Mucosa of descending colon (tissue), 3 donors: ENCODE measurements at regions not wholly inside any gene's neighbourhood (a gene's known extent, or its start where the extent isn't known, plus 50 kb on each side); places are given as distances from the start of the nearest gene placed in this dataset.

ENCODE experiments used
- ATAC-seq: fragments of 200-7000 bp; cut with Tn5 transposase; one replicate; pipeline ENCODE4 v1.9.1; 2020; ENCODE audit warnings: mild to moderate bottlenecking, moderate library complexity
- DNase-seq, 3 donors: peaks; one replicate each; pipeline ENCODE4 v3.0.0-alpha.2; 2020
- H3K36me3 ChIP-seq: fragments of 200-600 bp; one replicate; pipeline ENCODE4 v1.8.0; 2021; ENCODE audit warnings: low read depth, mild to moderate bottlenecking
- H3K4me1 ChIP-seq: fragments of 200-600 bp; one replicate; pipeline ENCODE4 v1.8.0; 2021; ENCODE audit warnings: low read depth, mild to moderate bottlenecking
- H3K4me3 ChIP-seq: fragments of 200-600 bp; one replicate; pipeline ENCODE4 v1.8.0; 2021; ENCODE audit warnings: mild to moderate bottlenecking
- H3K9me3 ChIP-seq: fragments of 200-600 bp; one replicate; pipeline ENCODE4 v1.8.0; 2021; ENCODE audit warnings: mild to moderate bottlenecking
- intact Hi-C, 2 donors: fragments of 100-400 bp; cut with DNase I in 1 of 2; cut with micrococcal nuclease in 1 of 2; formaldehyde crosslinking; loops; one replicate each; pipeline versions ENCODE4 v1.11.0 to v1.11.1; 2022; cut with DNase I, micrococcal nuclease
- TF ChIP-seq, protein P1 (sequence below): fragments of 200-600 bp; IDR thresholded peaks from one replicate; pipeline ENCODE4 v1.8.0; 2022; ENCODE audit warnings: antibody characterized with exemption, mild to moderate bottlenecking
- donor health status: DM: no; HTN: no; CAD: no; lungs with moderate emphysema.
- donor health status: DM: no; HTN: no; CAD: no.
- donor health status: DM: no; HTN: yes; CAD: no.

DNA sequence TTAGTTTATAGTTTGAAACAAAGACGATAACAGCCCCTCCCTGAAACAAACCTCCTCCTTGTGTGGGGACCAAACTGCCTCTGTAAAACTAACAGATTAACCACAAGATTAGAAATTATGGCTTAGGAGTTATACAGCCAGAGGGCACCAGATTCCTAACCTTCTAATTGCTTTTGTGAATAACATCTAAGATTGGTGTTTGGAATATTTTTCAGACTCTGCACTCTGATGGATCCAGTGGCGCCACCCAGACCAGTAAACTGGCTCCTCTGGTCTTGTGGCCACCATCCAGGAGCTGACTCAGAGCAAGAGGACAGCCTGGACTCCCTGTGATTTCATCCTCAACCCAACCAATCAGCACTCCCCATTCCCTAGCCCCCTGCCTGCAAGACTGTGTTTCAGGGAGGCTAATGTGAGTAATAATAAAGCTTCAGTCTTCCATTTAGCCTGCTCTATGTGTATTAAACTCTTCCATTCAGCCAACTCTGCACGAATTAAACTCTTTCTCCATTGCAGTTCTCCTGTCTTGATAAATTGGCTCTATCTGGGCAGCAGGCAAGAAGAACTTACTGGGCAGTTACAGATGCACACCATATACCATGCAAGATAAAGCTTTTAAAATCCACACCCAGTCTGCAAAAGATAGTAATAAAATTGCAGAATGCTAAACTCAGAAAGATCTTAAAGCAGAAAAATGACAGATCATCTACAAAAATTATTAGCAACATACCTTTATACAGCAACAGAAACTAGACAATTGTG, 58.5 kb upstream of the SLC22A16 start:
- TF ChIP-seq, protein P1, sequence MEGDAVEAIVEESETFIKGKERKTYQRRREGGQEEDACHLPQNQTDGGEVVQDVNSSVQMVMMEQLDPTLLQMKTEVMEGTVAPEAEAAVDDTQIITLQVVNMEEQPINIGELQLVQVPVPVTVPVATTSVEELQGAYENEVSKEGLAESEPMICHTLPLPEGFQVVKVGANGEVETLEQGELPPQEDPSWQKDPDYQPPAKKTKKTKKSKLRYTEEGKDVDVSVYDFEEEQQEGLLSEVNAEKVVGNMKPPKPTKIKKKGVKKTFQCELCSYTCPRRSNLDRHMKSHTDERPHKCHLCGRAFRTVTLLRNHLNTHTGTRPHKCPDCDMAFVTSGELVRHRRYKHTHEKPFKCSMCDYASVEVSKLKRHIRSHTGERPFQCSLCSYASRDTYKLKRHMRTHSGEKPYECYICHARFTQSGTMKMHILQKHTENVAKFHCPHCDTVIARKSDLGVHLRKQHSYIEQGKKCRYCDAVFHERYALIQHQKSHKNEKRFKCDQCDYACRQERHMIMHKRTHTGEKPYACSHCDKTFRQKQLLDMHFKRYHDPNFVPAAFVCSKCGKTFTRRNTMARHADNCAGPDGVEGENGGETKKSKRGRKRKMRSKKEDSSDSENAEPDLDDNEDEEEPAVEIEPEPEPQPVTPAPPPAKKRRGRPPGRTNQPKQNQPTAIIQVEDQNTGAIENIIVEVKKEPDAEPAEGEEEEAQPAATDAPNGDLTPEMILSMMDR = no peak
- ATAC-seq = peak; percentile 46

DNA sequence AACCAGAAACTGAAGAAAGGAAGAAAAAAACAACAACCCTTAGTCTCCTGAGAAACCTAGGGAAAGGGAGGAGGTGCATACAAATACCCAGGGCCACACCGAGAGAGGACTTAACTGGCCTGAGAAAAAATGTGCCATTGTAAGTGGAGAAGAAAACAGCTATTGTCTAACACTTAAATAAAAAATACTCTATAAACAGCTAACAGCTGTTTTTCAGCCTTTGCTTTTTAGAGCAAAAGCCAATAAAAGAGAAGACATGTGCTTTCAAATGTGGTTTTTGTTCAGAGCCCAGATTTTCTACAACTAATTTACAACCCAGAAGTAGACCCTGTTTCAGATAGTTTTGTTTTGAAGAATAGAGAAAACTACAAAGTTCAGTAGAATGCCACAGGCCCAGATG, 56.0 kb upstream of the SLC22A16 start:
- intact Hi-C loops = no loop called here
- Histone ChIP-seq H3K4me1 (peaks cover 7% of the 10 kb centered on the region), H3K4me3 (no peak overlapping the region), H3K36me3 (no peaks in the 10 kb centered on the region), H3K9me3 (peaks cover 3% of the 10 kb centered on the region)
- DNase-seq = no peak
- TF ChIP-seq, protein P1 = no peak
- ATAC-seq = no peak

More for the DNA sequence above, 58.5 kb upstream of the SLC22A16 start:
- no peaks in the 10 kb centered on the region for H3K4me1 ChIP-seq
- intact Hi-C loops = no loop called here
- H3K36me3 ChIP-seq = no peaks in the 10 kb centered on the region
- H3K4me3 ChIP-seq = no peak overlapping the region
- DNase-seq = peak in 1 of 3 donors; percentile 12
- H3K9me3 ChIP-seq = peaks cover 3% of the 10 kb centered on the region

DNA sequence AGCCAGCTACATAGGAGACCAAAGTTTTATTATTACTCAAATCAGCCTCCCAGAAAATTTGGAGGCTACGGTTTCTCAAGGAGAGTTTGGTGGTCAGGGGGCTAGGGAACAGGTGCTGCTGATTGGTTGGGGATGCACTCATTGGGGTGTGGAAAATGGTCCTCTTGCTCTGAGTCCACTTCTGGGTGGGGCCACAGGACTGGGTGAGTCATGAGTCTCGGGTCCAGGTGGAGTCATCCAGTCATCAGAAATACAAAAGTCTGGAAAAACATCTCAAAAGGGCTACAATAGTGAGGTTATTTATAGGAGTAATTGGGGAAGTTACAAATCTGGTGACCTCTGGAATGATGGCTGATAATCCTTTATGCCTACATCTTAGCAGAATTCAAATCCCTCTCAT, 54.3 kb upstream of the SLC22A16 start:
- H3K36me3 ChIP-seq = no peaks in the 10 kb centered on the region
- peaks cover 3% of the 10 kb centered on the region for H3K9me3 ChIP-seq
- TF ChIP-seq, protein P1 = no peak
- DNase-seq = no peak
- H3K4me3 ChIP-seq = no peak overlapping the region
- no peak for ATAC-seq
- intact Hi-C loops = no loop called here
- H3K4me1 ChIP-seq = peaks cover 7% of the 10 kb centered on the region

DNA sequence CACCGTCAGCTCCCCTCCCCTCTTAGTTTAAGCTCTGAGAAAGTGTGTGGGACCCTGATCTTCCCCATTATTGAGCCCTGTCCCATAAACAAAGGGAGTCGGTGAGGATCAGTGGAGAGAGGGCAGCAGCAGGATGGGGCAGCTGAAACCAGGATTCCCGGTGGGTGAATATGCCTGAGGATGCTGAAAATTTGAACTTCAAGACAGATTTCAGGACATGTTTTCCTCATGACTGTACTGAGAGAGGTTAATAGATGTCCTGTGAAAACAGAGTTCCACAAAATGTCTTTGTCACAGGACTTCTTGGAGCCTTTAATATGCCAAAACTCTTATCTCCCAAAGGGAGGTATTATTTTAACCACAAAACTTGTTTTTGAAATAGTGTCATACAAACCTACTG, 53.5 kb upstream of the SLC22A16 start:
- Histone ChIP-seq H3K4me3 (no peak overlapping the region), H3K4me1 (peaks cover 7% of the 10 kb centered on the region), H3K36me3 (no peaks in the 10 kb centered on the region), H3K9me3 (peaks cover 2% of the 10 kb centered on the region)
- ATAC-seq (no peak), DNase-seq (no peak)
- intact Hi-C loops = no loop called here
- TF ChIP-seq, protein P1 = no peak

DNA sequence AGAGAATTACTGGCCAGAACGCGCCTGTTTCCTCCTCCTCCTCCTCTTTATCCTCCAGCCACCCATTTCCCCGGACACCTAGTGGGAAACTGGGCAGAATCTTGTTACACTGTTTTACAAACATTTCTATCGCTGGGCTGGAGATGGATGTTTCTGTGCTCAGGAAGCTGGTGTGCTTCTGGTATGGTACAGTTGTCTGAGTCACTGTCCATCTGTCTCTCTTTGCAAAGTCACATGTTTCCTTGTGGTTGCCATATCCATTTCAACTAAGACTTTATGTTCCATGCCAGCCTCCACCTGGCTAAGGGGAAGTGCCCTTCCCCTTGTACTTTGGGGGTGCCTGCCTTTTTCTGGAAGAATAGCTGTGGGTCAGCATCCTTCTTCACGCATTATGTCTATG, 52.9 kb upstream of the SLC22A16 start:
- intact Hi-C loops = no loop called here
- Histone ChIP-seq H3K9me3 (no peaks in the 10 kb centered on the region), H3K36me3 (no peaks in the 10 kb centered on the region), H3K4me1 (peaks cover 7% of the 10 kb centered on the region), H3K4me3 (no peak overlapping the region)
- no peak for ATAC-seq
- TF ChIP-seq, protein P1 = no peak
- no peak for DNase-seq
